GM12891 (cell line): ENCODE measurements at regions not wholly inside any gene's neighbourhood (a gene's known extent, or its start where the extent isn't known, plus 50 kb on each side); places are given as distances from the start of the nearest gene placed in this dataset.
"Not testable (repeated sequence)": the region's sequence is repeated elsewhere in the genome, so short reads cannot be mapped to it uniquely, and the experiment has no call there.

ENCODE experiments used
- DNase-seq: peaks from one replicate; pipeline ENCODE4 v3.0.0; 2011; ENCODE audit warnings: low spot score; ENCODE audit not compliant: insufficient read length
- FAIRE-seq: peaks from 2 replicates; lab custom pipeline; 2011; peaks lifted over from hg19 to GRCh38; lab: Jason Lieb, UNC
- PAX5 ChIP-seq: IDR thresholded peaks from 2 replicates; pipeline ENCODE4 v1.6.1; 2011; ENCODE audit warnings: low read length, moderate library complexity, mild to moderate bottlenecking; ENCODE audit not compliant: insufficient read depth, severe bottlenecking
- POLR2A ChIP-seq: IDR thresholded peaks from 2 replicates; pipeline ENCODE4 v1.6.1; 2011; ENCODE audit warnings: low read depth, low read length, control low read depth
- POLR2AphosphoS5 ChIP-seq: IDR thresholded peaks from 2 replicates; pipeline ENCODE4 v1.6.1; 2011; ENCODE audit warnings: low read depth, low read length, control low read depth
- POU2F2 ChIP-seq: IDR thresholded peaks from 2 replicates; pipeline ENCODE4 v1.6.1; 2011; ENCODE audit warnings: low read depth, mild to moderate bottlenecking, control low read depth, low read length, moderate library complexity
- SPI1 ChIP-seq: IDR thresholded peaks from 2 replicates; pipeline ENCODE4 v1.6.1; 2011; ENCODE audit warnings: low read depth, low read length, control low read depth
- TAF1 ChIP-seq: IDR thresholded peaks from 2 replicates; pipeline ENCODE4 v1.6.1; 2011; ENCODE audit warnings: low read depth, low read length, control low read depth

- FAIRE-seq (peak; percentile 71), DNase-seq (no peak)
- TF ChIP-seq POLR2A (no peak), POLR2AphosphoS5 (no peak), PAX5 (no peak), POU2F2 (no peak), TAF1 (no peak), SPI1 (no peak)
Observed at GRCh38 chr6:163757520-163757919, 343.0 kb downstream of the QKI start.

- peak; percentile 85 for FAIRE-seq
- DNase-seq = no peak
- peak; percentile 76; the same call in 1 of the 2 replicates for TF ChIP-seq POU2F2
- peak; percentile 100 for TF ChIP-seq SPI1
- no peak for TF ChIP-seq TAF1
- TF ChIP-seq PAX5 = peak; percentile 63
Observed at GRCh38 chr6:163756079-163756478, 341.6 kb downstream of the QKI start.

- TF ChIP-seq POLR2AphosphoS5 (no peak), SPI1 (no peak), PAX5 (no peak), POLR2A (no peak)
- FAIRE-seq (peak; percentile 38), DNase-seq (no peak)
Observed at GRCh38 chr6:163754866-163755265, 340.3 kb downstream of the QKI start.

GRCh38 chr6:163753430-163753829 is 338.9 kb downstream of the QKI start:
- no peak for DNase-seq
- no peak for TF ChIP-seq POLR2AphosphoS5
- no peak for TF ChIP-seq TAF1
- no peak for TF ChIP-seq POLR2A
- FAIRE-seq = no peak

GRCh38 chr6:163752446-163752845 is 337.9 kb downstream of the QKI start:
- no peak for TF ChIP-seq POU2F2
- TF ChIP-seq SPI1 = no peak
- TF ChIP-seq POLR2AphosphoS5 = no peak
- DNase-seq (no peak), FAIRE-seq (no peak)

GRCh38 chr6:163751032-163751525 is 336.6 kb downstream of the QKI start:
- FAIRE-seq = peak; percentile 16
- DNase-seq = no peak
- TF ChIP-seq SPI1 (no peak), TAF1 (no peak), POU2F2 (no peak), PAX5 (no peak), POLR2AphosphoS5 (no peak), POLR2A (no peak)

- TF ChIP-seq POLR2AphosphoS5 (no peak), SPI1 (no peak), PAX5 (no peak), TAF1 (no peak), POLR2A (no peak), POU2F2 (no peak)
- FAIRE-seq = no peak
Observed at GRCh38 chr6:163750431-163751031, 336.0 kb downstream of the QKI start.

GRCh38 chr6:163748886-163749285 is 334.4 kb downstream of the QKI start:
- FAIRE-seq = no peak
- TF ChIP-seq POU2F2 (no peak), TAF1 (no peak)

More at GRCh38 chr6:163750431-163751031, 336.0 kb downstream of the QKI start:
- no peak for DNase-seq

GRCh38 chr6:163748036-163748435 is 333.5 kb downstream of the QKI start:
- no peak for DNase-seq
- no peak for TF ChIP-seq TAF1
- no peak for TF ChIP-seq POLR2A
- no peak for TF ChIP-seq PAX5
- FAIRE-seq = no peak

More at GRCh38 chr6:163748886-163749285, 334.4 kb downstream of the QKI start:
- DNase-seq = no peak

GRCh38 chr6:163747058-163747457 is 332.5 kb downstream of the QKI start:
- not testable (repeated sequence) for FAIRE-seq, DNase-seq

GRCh38 chr6:163745536-163746400 is 331.2 kb downstream of the QKI start:
- FAIRE-seq (no peak), DNase-seq (no peak)
- TF ChIP-seq POLR2A (no peak), PAX5 (no peak), POU2F2 (no peak), TAF1 (no peak), SPI1 (no peak), POLR2AphosphoS5 (no peak)
